SK-N-MC (cell line): ENCODE measurements at regions not wholly inside any gene's neighbourhood (a gene's known extent, or its start where the extent isn't known, plus 50 kb on each side); places are given as distances from the start of the nearest gene placed in this dataset.

Experiments used
- DNase-seq: peaks from one replicate; pipeline ENCODE4 v3.0.0-alpha.2; 2011; ENCODE audit warnings: low read depth, low spot score
- H3K27ac ChIP-seq: fragments of 200-600 bp; sonication (generic); 2 replicates; pipeline ENCODE4 v1.5.1; 2016; ENCODE audit warnings: mixed run types
- H3K36me3 ChIP-seq: fragments of 200-600 bp; sonication (generic); 2 replicates; pipeline ENCODE4 v1.6.1; 2017; ENCODE audit warnings: antibody characterized with exemption, low read length, mixed read lengths; ENCODE audit not compliant: insufficient read depth
- H3K4me3 ChIP-seq: fragments of 200-600 bp; sonication (generic); 2 replicates; pipeline ENCODE4 v1.5.1; 2016
- H3K9ac ChIP-seq: fragments of 200-600 bp; sonication (generic); 2 replicates; pipeline ENCODE4 v1.8.0; 2017; ENCODE audit warnings: mixed run types, mixed read lengths; ENCODE audit not compliant: insufficient read length
- H3K9me3 ChIP-seq: fragments of 200-600 bp; sonication (generic); 2 replicates; pipeline ENCODE4 v1.6.1; 2017; ENCODE audit warnings: low read depth, mild to moderate bottlenecking, antibody characterized with exemption, low read length, moderate library complexity, mixed read lengths
- EZH2 ChIP-seq: fragments of 200-600 bp; sonication (generic); IDR thresholded peaks from one replicate; pipeline ENCODE4 v1.6.1; 2017; ENCODE audit warnings: antibody characterized with exemption
- FOXP2 ChIP-seq: optimal IDR thresholded peaks from 2 replicates; pipeline ENCODE3; 2011; ENCODE audit warnings: mild to moderate bottlenecking, moderate library complexity; ENCODE audit not compliant: insufficient read depth; ENCODE audit errors: extremely low read length, control extremely low read depth
- POLR2AphosphoS5 ChIP-seq: IDR thresholded peaks from 2 replicates; pipeline ENCODE4 v1.6.1; 2012; ENCODE audit warnings: mild to moderate bottlenecking, low read depth, low read length, borderline replicate concordance

GRCh38 chr2:145408980-145409379 is 889.1 kb upstream of the ZEB2 start:
- Histone ChIP-seq H3K36me3 (no peaks in the 10 kb centered on the region), H3K27ac (no peak overlapping the region), H3K9ac (no peak overlapping the region), H3K9me3 (no peaks in the 10 kb centered on the region), H3K4me3 (no peak overlapping the region)
- TF ChIP-seq POLR2AphosphoS5 (no peak), EZH2 (no peak), FOXP2 (no peak)
- no peak for DNase-seq

GRCh38 chr2:145404690-145405089 is 884.8 kb upstream of the ZEB2 start:
- TF ChIP-seq POLR2AphosphoS5 = no peak
- no peak for TF ChIP-seq EZH2
- no peak for TF ChIP-seq FOXP2
- H3K4me3 ChIP-seq = no peak overlapping the region
- no peak overlapping the region for H3K9ac ChIP-seq
- DNase-seq = no peak
- no peak overlapping the region for H3K27ac ChIP-seq
- H3K36me3 ChIP-seq = no peaks in the 10 kb centered on the region
- H3K9me3 ChIP-seq = no peaks in the 10 kb centered on the region

GRCh38 chr2:145402706-145403277 is 882.9 kb upstream of the ZEB2 start:
- H3K27ac ChIP-seq = no peak overlapping the region
- H3K9me3 ChIP-seq = no peaks in the 10 kb centered on the region
- TF ChIP-seq POLR2AphosphoS5 (no peak), FOXP2 (no peak), EZH2 (no peak)
- H3K36me3 ChIP-seq = no peaks in the 10 kb centered on the region
- H3K4me3 ChIP-seq = no peak overlapping the region
- DNase-seq = no peak
- H3K9ac ChIP-seq = no peak overlapping the region

GRCh38 chr2:145399131-145399530 is 879.2 kb upstream of the ZEB2 start:
- no peak for DNase-seq
- no peak for TF ChIP-seq POLR2AphosphoS5
- no peak for TF ChIP-seq FOXP2
- no peak for TF ChIP-seq EZH2
- Histone ChIP-seq H3K9ac (no peak overlapping the region), H3K36me3 (no peaks in the 10 kb centered on the region), H3K27ac (no peak overlapping the region), H3K4me3 (no peak overlapping the region), H3K9me3 (no peaks in the 10 kb centered on the region; the same call in 1 of the 2 replicates)

DNA sequence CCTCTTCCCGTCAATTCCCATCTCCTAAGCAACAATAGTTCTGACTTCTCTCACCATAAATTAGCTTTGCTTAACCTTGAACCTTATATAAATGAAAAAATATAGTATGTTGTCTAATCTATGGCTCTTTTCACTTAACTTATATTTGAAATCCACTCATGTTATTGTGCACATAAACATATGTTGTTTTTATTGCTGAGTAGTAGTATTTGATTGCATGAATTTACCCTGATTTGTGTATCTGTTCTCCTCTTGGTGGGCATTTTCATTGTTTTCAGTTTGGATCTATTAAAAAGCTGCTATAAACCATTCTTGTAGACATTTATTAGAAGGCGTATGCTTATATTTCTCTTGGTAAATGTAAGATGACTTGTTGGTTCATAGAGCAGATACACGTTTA is 874.3 kb upstream of the ZEB2 start:
- DNase-seq = no peak
- no peaks in the 10 kb centered on the region; the same call in 1 of the 2 replicates for H3K9me3 ChIP-seq
- TF ChIP-seq POLR2AphosphoS5 = no peak
- no peak for TF ChIP-seq FOXP2
- no peak for TF ChIP-seq EZH2
- H3K9ac ChIP-seq = no peak overlapping the region
- H3K36me3 ChIP-seq = no peaks in the 10 kb centered on the region
- H3K27ac ChIP-seq = no peak overlapping the region
- H3K4me3 ChIP-seq = no peak overlapping the region

- H3K4me3 ChIP-seq = no peak overlapping the region
- no peak for DNase-seq
- no peaks in the 10 kb centered on the region for H3K9me3 ChIP-seq
- H3K27ac ChIP-seq = no peak overlapping the region
- H3K9ac ChIP-seq = no peak overlapping the region
- H3K36me3 ChIP-seq = no peaks in the 10 kb centered on the region
- TF ChIP-seq EZH2 = no peak
- no peak for TF ChIP-seq POLR2AphosphoS5
These were observed 867.1 kb upstream of the ZEB2 start for GRCh38 chr2:145386973-145387372.

DNA sequence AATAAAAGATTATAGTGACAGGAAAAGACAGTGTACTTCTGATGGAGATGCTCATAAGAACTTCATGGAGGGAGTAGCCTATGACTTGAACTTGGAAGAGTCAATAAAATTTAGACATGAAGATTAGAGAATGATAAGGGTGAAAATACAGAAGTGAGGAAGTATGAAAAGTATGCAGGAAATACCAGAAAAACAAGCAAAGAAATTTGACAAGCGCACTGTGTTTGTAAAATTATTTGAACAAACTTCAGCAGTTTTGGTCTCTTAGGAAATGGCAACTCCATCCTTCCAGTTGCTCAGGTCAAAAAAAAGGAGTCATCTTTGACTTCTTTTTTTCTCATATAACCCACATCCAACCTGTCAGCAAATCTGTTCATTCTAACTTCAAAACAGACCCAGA is 864.0 kb upstream of the ZEB2 start:
- Histone ChIP-seq H3K36me3 (no peaks in the 10 kb centered on the region), H3K9ac (no peak overlapping the region), H3K9me3 (no peaks in the 10 kb centered on the region), H3K27ac (no peak overlapping the region), H3K4me3 (no peak overlapping the region)
- TF ChIP-seq POLR2AphosphoS5 (no peak), EZH2 (no peak), FOXP2 (no peak)
- DNase-seq = no peak

- Histone ChIP-seq H3K9me3 (no peaks in the 10 kb centered on the region), H3K36me3 (no peaks in the 10 kb centered on the region), H3K9ac (no peak overlapping the region), H3K27ac (no peak overlapping the region), H3K4me3 (no peak overlapping the region)
- TF ChIP-seq FOXP2 (no peak), POLR2AphosphoS5 (no peak), EZH2 (no peak)
- DNase-seq = no peak
These were observed 860.6 kb upstream of the ZEB2 start for GRCh38 chr2:145380436-145381017.

DNA sequence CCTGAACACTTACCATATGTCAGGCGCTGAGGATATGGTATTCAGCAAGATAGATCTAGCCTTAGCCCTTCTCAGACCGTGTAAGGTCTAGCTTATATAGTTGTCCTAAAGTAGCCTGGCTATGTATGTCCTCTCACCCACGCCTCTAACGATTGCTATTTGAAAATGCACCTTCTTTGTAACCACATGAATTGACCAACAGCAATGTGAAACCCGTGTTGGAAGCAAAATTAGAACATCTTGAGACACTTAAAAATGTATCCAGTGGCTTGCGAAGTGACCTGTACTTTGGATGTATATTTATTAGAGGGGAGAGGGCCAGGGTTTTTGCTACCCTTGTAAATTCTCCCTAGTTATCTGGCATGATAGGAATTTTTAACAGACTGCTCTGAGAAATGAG is 860.0 kb upstream of the ZEB2 start:
- DNase-seq = no peak
- Histone ChIP-seq H3K4me3 (no peak overlapping the region), H3K36me3 (no peaks in the 10 kb centered on the region), H3K27ac (no peak overlapping the region), H3K9ac (no peak overlapping the region), H3K9me3 (no peaks in the 10 kb centered on the region)
- TF ChIP-seq FOXP2 (no peak), POLR2AphosphoS5 (no peak), EZH2 (no peak)
